ENCODE measurements at regions not wholly inside any gene's neighbourhood (a gene's known extent, or its start where the extent isn't known, plus 50 kb on each side); places are given as distances from the start of the nearest gene placed in this dataset.

DNA sequence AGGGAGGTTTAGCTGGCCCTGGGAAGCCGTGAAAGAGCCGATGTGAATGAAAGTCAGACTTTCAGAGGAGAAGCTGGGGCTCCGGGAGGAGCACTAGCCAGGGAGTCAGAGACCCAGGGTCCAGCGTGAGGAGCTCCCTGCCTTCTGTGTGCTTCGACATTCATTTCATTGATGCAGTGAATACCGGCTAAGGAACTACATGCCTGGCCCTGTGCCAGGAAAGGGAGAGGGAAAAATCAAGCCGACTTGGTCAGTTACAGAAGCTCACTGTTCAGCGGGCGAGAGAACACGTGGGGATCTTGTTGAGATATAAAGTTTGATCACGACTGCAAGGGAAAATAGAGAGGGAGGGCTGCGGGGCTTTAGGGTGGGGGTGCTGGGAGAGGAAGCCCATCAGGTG lies 76.7 kb upstream of the RUNX3 start:
- Histone ChIP-seq H3K23me2 (ENCODE audit: insufficient read length, low read depth, low read length, poor library complexity, severe bottlenecking) (no peaks in the 10 kb centered on the region), H4K8ac (replicated peaks; ENCODE audit: insufficient read length, low read depth, low read length) (no peak overlapping the region), H3K79me2 (ENCODE audit: insufficient read depth, low read length) (no peaks in the 10 kb centered on the region), H4K20me1 (ENCODE audit: control insufficient read depth, insufficient read depth, insufficient read length) (no peaks in the 10 kb centered on the region), H3K56ac (ENCODE audit: insufficient read length, low read depth, low read length) (no peak overlapping the region), H2BK5ac (ENCODE audit: insufficient read length, low read length) (no peak overlapping the region), H4K91ac (ENCODE audit: insufficient read length, low read depth, low read length) (no peak overlapping the region), H3K4me1 (ENCODE audit: insufficient read depth, low read length) (no peaks in the 10 kb centered on the region), H3K4me2 (ENCODE audit: insufficient read depth, insufficient read length, low read length) (no peak overlapping the region), H3K18ac (ENCODE audit: insufficient read length, low read depth, low read length) (no peak overlapping the region), H2BK15ac (ENCODE audit: low read depth, low read length) (no peak overlapping the region), H3K79me1 (ENCODE audit: insufficient read depth, low read depth, low read length, poor library complexity, severe bottlenecking) (no peaks in the 10 kb centered on the region), H3K23ac (ENCODE audit: insufficient read length, low read depth, low read length) (no peak overlapping the region), H3K27ac (ENCODE audit: insufficient read length, low read depth, low read length) (no peak overlapping the region), H3K9me3 (ENCODE audit: control insufficient read depth, low read depth, low read length) (no peaks in the 10 kb centered on the region), H3K27me3 (ENCODE audit: insufficient read depth, low read length) (no peaks in the 10 kb centered on the region), H2BK120ac (ENCODE audit: low read depth, low read length, poor library complexity, severe bottlenecking) (no peak overlapping the region), H3K9ac (ENCODE audit: extremely low read depth, insufficient read length, low read length) (no peak overlapping the region), H3K4ac (ENCODE audit: low read depth, low read length) (no peak overlapping the region), H2BK12ac (ENCODE audit: insufficient read length, low read depth, low read length) (no peak overlapping the region), H2BK20ac (ENCODE audit: low read depth, low read length, poor library complexity, severe bottlenecking) (no peak overlapping the region), H2AK5ac (ENCODE audit: insufficient read length, low read length) (no peak overlapping the region), H3K14ac (ENCODE audit: insufficient read depth, low read length) (no peak overlapping the region; the same call in 1 of the 2 replicates), H3T11ph (ENCODE audit: low read length) (no peak overlapping the region), H4K5ac (ENCODE audit: insufficient read length, low read depth, low read length) (no peak overlapping the region), H2AFZ (ENCODE audit: low read length) (no peak overlapping the region)
- H3K9me3 Mint-ChIP-seq, result peaks cover 0 to 4% of the 10 kb centered on the region in 2 experiments; a peak in 1 of 5 replicates
- peaks cover 14 to 30% of the 10 kb centered on the region in 2 experiments for H3K4me1 Mint-ChIP-seq
- WGBS (ENCODE audit: extremely low coverage, insufficient read length, low lambda C conversion rate), result no CpG with 5 or more reads among the region's 12 CpGs
- H3K27ac Mint-ChIP-seq, result no peak overlapping the region
- H3K4me3 Mint-ChIP-seq, result no peak overlapping the region
- DNase-seq, result no peak
- H3K27me3 Mint-ChIP-seq (ENCODE audit: low read depth), result peaks cover 9% of the 10 kb centered on the region
- H3K36me3 Mint-ChIP-seq (ENCODE audit: insufficient read depth in 1 of 3, low read depth in 3 of 3), result no peaks in the 10 kb centered on the region
- TF ChIP-seq, protein P1, sequence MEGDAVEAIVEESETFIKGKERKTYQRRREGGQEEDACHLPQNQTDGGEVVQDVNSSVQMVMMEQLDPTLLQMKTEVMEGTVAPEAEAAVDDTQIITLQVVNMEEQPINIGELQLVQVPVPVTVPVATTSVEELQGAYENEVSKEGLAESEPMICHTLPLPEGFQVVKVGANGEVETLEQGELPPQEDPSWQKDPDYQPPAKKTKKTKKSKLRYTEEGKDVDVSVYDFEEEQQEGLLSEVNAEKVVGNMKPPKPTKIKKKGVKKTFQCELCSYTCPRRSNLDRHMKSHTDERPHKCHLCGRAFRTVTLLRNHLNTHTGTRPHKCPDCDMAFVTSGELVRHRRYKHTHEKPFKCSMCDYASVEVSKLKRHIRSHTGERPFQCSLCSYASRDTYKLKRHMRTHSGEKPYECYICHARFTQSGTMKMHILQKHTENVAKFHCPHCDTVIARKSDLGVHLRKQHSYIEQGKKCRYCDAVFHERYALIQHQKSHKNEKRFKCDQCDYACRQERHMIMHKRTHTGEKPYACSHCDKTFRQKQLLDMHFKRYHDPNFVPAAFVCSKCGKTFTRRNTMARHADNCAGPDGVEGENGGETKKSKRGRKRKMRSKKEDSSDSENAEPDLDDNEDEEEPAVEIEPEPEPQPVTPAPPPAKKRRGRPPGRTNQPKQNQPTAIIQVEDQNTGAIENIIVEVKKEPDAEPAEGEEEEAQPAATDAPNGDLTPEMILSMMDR (conservative IDR thresholded peaks at IDR 0.05), result no peak

Data from H9 (cell line).